ENCODE measurements at regions not wholly inside any gene's neighbourhood (a gene's known extent, or its start where the extent isn't known, plus 50 kb on each side); places are given as distances from the start of the nearest gene placed in this dataset.

GRCh38 chr2:139383532-139383931 is 603.3 kb upstream of the NXPH2 start:
- DNase-seq = no peak

GRCh38 chr2:139380051-139380450 is 599.9 kb upstream of the NXPH2 start:
- no peak for DNase-seq

GRCh38 chr2:139378373-139378772 is 598.2 kb upstream of the NXPH2 start:
- no peak for DNase-seq

- no peak for DNase-seq
Observed at GRCh38 chr2:139374296-139374850, 594.2 kb upstream of the NXPH2 start.

GRCh38 chr2:139369423-139370409 is 589.5 kb upstream of the NXPH2 start:
- DNase-seq = no peak

- no peak for DNase-seq
Observed at GRCh38 chr2:139367416-139367815, 587.2 kb upstream of the NXPH2 start.

- no peak for DNase-seq
Observed at GRCh38 chr2:139366681-139367080, 586.5 kb upstream of the NXPH2 start.

- DNase-seq = no peak
Observed at GRCh38 chr2:139365189-139365588, 585.0 kb upstream of the NXPH2 start.

GRCh38 chr2:139360654-139361053 is 580.5 kb upstream of the NXPH2 start:
- no peak for DNase-seq

GRCh38 chr2:139359818-139360217 is 579.6 kb upstream of the NXPH2 start:
- no peak for DNase-seq

GRCh38 chr2:139357972-139358371 is 577.8 kb upstream of the NXPH2 start:
- DNase-seq = no peak

GRCh38 chr2:139354518-139354917 is 574.3 kb upstream of the NXPH2 start:
- no peak for DNase-seq

GRCh38 chr2:139353874-139354273 is 573.7 kb upstream of the NXPH2 start:
- DNase-seq = peak; percentile 1 to 7

GRCh38 chr2:139317259-139317658 is 537.1 kb upstream of the NXPH2 start:
- DNase-seq = no peak

GRCh38 chr2:139314059-139314458 is 533.9 kb upstream of the NXPH2 start:
- no peak for DNase-seq

- no peak for DNase-seq
Observed at GRCh38 chr2:139296672-139297209, 516.6 kb upstream of the NXPH2 start.

- DNase-seq = no peak
Observed at GRCh38 chr2:139293992-139294548, 513.9 kb upstream of the NXPH2 start.

GRCh38 chr2:139281124-139281523 is 500.9 kb upstream of the NXPH2 start:
- no peak for DNase-seq

GRCh38 chr2:139271879-139272278 is 491.7 kb upstream of the NXPH2 start:
- no peak for DNase-seq

- no peak for DNase-seq
Observed at GRCh38 chr2:139271149-139271548, 491.0 kb upstream of the NXPH2 start.

GRCh38 chr2:139260052-139260430 is 479.9 kb upstream of the NXPH2 start:
- DNase-seq = no peak

GRCh38 chr2:139259422-139260051 is 479.3 kb upstream of the NXPH2 start:
- no peak for DNase-seq

GRCh38 chr2:139241286-139241685 is 461.1 kb upstream of the NXPH2 start:
- DNase-seq = no peak

Measured in SHP77 (cell line).